Stomach (tissue), 8 donors: ENCODE measurements at regions not wholly inside any gene's neighbourhood (a gene's known extent, or its start where the extent isn't known, plus 50 kb on each side); places are given as distances from the start of the nearest gene placed in this dataset.

Experiments
- DNase-seq, 2 donors: peaks; one replicate each; pipeline versions ENCODE4 v3.0.0 to v3.0.0-alpha.2; 2013 to 2019
- H3K27ac ChIP-seq, 5 donors: fragments of 200-600 bp in 4 of 5; sonication (generic) in 4 of 5; one replicate each; pipeline ENCODE4 v1.5.1; 2013 to 2019; ENCODE audit warnings: mild to moderate bottlenecking in 1 of 5, moderate library complexity in 1 of 5
- H3K27me3 ChIP-seq, 3 donors: fragments of 200-600 bp; sonication (generic); one replicate each; pipeline ENCODE4 v1.5.1; 2017 to 2019; ENCODE audit warnings: mixed run types in 1 of 3
- H3K36me3 ChIP-seq, 4 donors: fragments of 200-600 bp; sonication (generic); 1 replicate in 3 of 4; 2 replicates in 1 of 4; pipeline ENCODE4 v1.5.1; 2016 to 2019
- H3K4me1 ChIP-seq, 4 donors: fragments of 200-600 bp; sonication (generic); one replicate each; pipeline ENCODE4 v1.5.1; 2016 to 2019
- H3K4me3 ChIP-seq, 4 donors: fragments of 200-600 bp; sonication (generic) in 3 of 4; one replicate each; pipeline ENCODE4 v1.5.1; 2016 to 2019; ENCODE audit warnings: mild to moderate bottlenecking in 1 of 4
- H3K9me3 ChIP-seq, 4 donors: fragments of 200-600 bp; sonication (generic); one replicate each; pipeline ENCODE4 v1.5.1; 2016 to 2019
- EP300 ChIP-seq: sonication (generic); formaldehyde crosslinking; IDR thresholded peaks from one replicate; pipeline ENCODE4 v1.6.1; 2017; ENCODE audit warnings: antibody characterized with exemption
- POLR2A ChIP-seq, 4 donors: fragments of 450-650 bp; IDR thresholded peaks; one replicate each; pipeline ENCODE4 v1.6.1; 2016; ENCODE audit warnings: antibody characterized with exemption in 4 of 4, control low read depth in 2 of 4, mild to moderate bottlenecking in 1 of 4, moderate library complexity in 1 of 4
- POLR2AphosphoS5 ChIP-seq, 3 donors: sonication (generic); formaldehyde crosslinking; IDR thresholded peaks; one replicate each; pipeline ENCODE4 v1.6.1; 2016; ENCODE audit warnings: antibody characterized with exemption in 3 of 3
- WGBS, 5 donors: extraction: QIAGEN DNeasy Blood & Tissue Kit in 3 of 5; methylation state at CpG; one replicate each; pipeline versions ENCODE4 v1.1.5 to v1.1.7; 2013 to 2018; 5-methylcytosine and 5-hydroxymethylcytosine counted together
- intact Hi-C: fragments of 100-400 bp; cut with DNase I; formaldehyde crosslinking; loops from one replicate; pipeline ENCODE4 v1.15.1; 2023; ENCODE audit warnings: low total_unique reads
- TF ChIP-seq, protein P1 (sequence below), 7 experiments: fragments of 450-650 bp in 4 of 7; fragments of 200-600 bp in 3 of 7; sonication (generic) in 3 of 7; IDR thresholded peaks; one replicate each; pipeline ENCODE4 v1.5.1; 2016 to 2019; ENCODE audit warnings: antibody characterized with exemption in 7 of 7, control low read depth in 2 of 7, mild to moderate bottlenecking in 1 of 7
- donor health status: healthy with polysubstance abuse.
- donor health status: Bipolar disorder and iron deficiency.
- donor health status: healthy.

GRCh38 chr6:44672841-44673240, 285.3 kb downstream of the CDC5L start:
- intact Hi-C loops = no loop called here
- no peak for TF ChIP-seq EP300
- TF ChIP-seq POLR2A (IDR thresholded peaks at IDR 0.05) = no peak
- H3K4me1 ChIP-seq = no peaks in the 10 kb centered on the region
- H3K27ac ChIP-seq = no peak overlapping the region
- no peaks in the 10 kb centered on the region for H3K36me3 ChIP-seq
- WGBS, 5 donors = 49 to 87% (median 81%) methylated on average over 3 to 4 of the region's 4 CpGs
- H3K4me3 ChIP-seq = no peak overlapping the region
- H3K27me3 ChIP-seq = peaks cover 0 to 16% (median 0%) of the 10 kb centered on the region in 3 donors
- DNase-seq = no peak
- H3K9me3 ChIP-seq = no peaks in the 10 kb centered on the region

DNA sequence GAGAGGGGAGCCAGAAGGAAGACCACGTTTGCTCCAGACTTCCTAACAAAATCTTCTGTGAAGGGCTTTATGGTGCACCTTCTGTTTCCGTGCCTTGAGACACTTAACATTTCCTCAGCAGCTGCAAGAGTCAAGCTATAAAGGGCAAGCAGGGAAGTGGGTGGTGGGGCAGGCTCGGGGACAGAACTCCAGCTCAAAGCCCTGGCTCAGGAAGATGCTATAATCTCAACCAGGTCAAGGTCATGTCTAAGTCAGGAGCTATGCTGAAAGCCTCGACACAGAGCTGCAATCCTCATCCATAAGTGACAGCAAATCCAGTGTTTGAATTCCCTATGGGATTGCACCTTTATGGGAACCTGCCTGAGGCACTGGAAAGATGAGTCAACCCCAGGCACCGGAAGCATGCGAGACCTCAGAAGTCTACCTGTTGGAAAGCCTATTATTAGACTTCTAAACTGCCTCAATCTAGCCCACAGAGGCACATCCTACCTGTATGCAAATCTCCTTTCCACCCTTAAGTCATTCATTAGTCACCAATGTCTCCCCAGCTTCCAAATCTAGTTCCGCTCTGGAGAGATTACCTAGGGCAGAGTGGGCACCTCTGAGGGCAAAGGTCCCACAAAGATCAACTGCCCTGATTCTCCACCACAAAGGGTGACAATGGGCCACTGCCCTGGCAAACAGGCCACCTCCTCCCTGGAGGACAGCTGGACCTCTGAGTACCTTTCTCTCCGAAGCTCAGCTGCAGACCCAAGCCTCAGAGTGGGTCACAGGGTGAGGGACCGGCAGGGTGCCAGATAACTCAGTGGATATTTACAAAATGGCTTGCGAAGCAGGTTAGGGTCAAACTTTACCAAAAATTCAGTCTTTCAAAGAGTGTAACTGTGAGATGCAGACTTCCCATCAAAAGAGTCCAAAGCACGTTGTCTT, 287.0 kb downstream of the CDC5L start:
- 61 to 65% (median 62%) methylated on average over 11 of the region's 11 CpGs for WGBS, 5 donors
- TF ChIP-seq POLR2A (IDR thresholded peaks at IDR 0.05) (no peak), POLR2AphosphoS5 (IDR thresholded peaks at IDR 0.05) (no peak), EP300 (no peak)
- H3K4me1 ChIP-seq = no peaks in the 10 kb centered on the region

DNA sequence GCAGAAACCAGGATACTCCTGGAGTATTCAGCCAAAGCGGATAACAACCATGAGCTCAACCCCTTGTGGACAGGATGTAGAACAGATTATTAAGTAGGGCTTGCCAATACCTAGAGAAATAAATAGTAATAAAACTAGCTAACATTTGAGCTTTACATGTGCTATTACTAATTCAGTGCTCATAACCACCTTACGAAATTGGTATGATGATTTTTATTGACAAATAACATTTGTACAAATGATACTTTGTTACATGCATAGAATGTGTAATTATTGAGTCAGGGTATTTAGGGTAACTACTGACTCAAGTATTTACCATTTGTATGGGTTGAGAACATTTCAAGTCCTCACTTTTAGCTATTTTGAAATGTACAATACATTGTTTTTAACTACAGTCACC, 287.9 kb downstream of the CDC5L start:
- no peak for DNase-seq

More for the DNA sequence above, 287.0 kb downstream of the CDC5L start:
- Histone ChIP-seq H3K9me3 (no peaks in the 10 kb centered on the region), H3K27ac (no peak overlapping the region), H3K27me3 (peaks cover 0 to 22% (median 0%) of the 10 kb centered on the region in 3 donors), H3K36me3 (no peaks in the 10 kb centered on the region), H3K4me3 (no peak overlapping the region)
- intact Hi-C loops = no loop called here
- no peak for DNase-seq

DNA sequence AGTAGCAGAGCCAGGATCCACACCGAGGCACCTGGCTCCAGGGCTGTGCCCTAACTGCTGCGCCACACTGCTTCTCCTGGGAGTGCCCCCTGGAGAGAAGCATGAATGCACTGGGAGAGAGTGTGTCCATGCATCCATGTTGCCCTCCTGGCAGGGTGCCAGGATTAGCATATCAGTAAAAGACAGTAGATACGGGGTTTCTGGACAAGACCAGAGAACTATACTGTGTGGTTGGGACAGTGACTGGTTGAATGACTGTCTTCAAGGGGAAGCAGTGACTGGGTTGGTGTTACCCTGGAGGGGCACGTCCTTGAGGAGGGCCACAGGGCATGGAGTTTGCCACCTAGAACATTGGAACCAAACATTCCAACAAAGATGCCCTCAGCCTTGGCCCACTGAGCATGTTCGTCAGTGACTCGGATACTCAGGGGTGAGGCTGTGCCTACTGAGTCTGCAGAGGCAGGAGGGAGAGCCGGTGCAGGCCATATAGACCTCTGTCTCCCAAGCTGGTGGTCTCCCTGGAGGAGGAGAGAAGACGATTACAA, 288.8 kb downstream of the CDC5L start:
- Histone ChIP-seq H3K36me3 (no peaks in the 10 kb centered on the region), H3K9me3 (no peaks in the 10 kb centered on the region), H3K4me3 (no peak overlapping the region), H3K27ac (no peak overlapping the region), H3K27me3 (peaks cover 0 to 22% (median 0%) of the 10 kb centered on the region in 3 donors), H3K4me1 (no peaks in the 10 kb centered on the region)
- TF ChIP-seq POLR2AphosphoS5 (IDR thresholded peaks at IDR 0.05) (no peak), POLR2A (IDR thresholded peaks at IDR 0.05) (no peak), EP300 (no peak)
- TF ChIP-seq, protein P1, sequence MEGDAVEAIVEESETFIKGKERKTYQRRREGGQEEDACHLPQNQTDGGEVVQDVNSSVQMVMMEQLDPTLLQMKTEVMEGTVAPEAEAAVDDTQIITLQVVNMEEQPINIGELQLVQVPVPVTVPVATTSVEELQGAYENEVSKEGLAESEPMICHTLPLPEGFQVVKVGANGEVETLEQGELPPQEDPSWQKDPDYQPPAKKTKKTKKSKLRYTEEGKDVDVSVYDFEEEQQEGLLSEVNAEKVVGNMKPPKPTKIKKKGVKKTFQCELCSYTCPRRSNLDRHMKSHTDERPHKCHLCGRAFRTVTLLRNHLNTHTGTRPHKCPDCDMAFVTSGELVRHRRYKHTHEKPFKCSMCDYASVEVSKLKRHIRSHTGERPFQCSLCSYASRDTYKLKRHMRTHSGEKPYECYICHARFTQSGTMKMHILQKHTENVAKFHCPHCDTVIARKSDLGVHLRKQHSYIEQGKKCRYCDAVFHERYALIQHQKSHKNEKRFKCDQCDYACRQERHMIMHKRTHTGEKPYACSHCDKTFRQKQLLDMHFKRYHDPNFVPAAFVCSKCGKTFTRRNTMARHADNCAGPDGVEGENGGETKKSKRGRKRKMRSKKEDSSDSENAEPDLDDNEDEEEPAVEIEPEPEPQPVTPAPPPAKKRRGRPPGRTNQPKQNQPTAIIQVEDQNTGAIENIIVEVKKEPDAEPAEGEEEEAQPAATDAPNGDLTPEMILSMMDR (IDR thresholded peaks at IDR 0.05) = no peak
- 81 to 92% (median 86%) methylated on average over 4 to 8 of the region's 8 CpGs for WGBS, 5 donors
- no peak for DNase-seq
- intact Hi-C loops = no loop called here

More for the DNA sequence above, 287.9 kb downstream of the CDC5L start:
- 92 to 94% (median 92%) methylated on average over 2 of the region's 2 CpGs for WGBS, 5 donors
- intact Hi-C loops = no loop called here
- H3K9me3 ChIP-seq = no peaks in the 10 kb centered on the region
- H3K4me1 ChIP-seq = no peaks in the 10 kb centered on the region
- peaks cover 0 to 22% (median 0%) of the 10 kb centered on the region in 3 donors for H3K27me3 ChIP-seq
- H3K36me3 ChIP-seq = no peaks in the 10 kb centered on the region
- no peak overlapping the region for H3K4me3 ChIP-seq
- no peak for TF ChIP-seq POLR2A (IDR thresholded peaks at IDR 0.05)
- H3K27ac ChIP-seq = no peak overlapping the region

GRCh38 chr6:44676826-44677433, 289.4 kb downstream of the CDC5L start:
- DNase-seq = no peak
- whole genome bisulfite sequencing, 5 donors = 83 to 91% (median 86%) methylated on average over 8 to 9 of the region's 9 CpGs
- H3K4me1 ChIP-seq = no peaks in the 10 kb centered on the region
- no peaks in the 10 kb centered on the region for H3K36me3 ChIP-seq
- TF ChIP-seq POLR2AphosphoS5 (IDR thresholded peaks at IDR 0.05) (no peak), EP300 (no peak), POLR2A (IDR thresholded peaks at IDR 0.05) (no peak)
- TF ChIP-seq, protein P1 (IDR thresholded peaks at IDR 0.05) = no peak
- H3K9me3 ChIP-seq = no peaks in the 10 kb centered on the region
- H3K27ac ChIP-seq = no peak overlapping the region
- H3K27me3 ChIP-seq = peaks cover 0 to 21% (median 0%) of the 10 kb centered on the region in 3 donors
- intact Hi-C loops = no loop called here
- no peak overlapping the region for H3K4me3 ChIP-seq
